Panc1 (cell line): ENCODE measurements at regions not wholly inside any gene's neighbourhood (a gene's known extent, or its start where the extent isn't known, plus 50 kb on each side); places are given as distances from the start of the nearest gene placed in this dataset.
"Not testable (repeated sequence)": the region's sequence is repeated elsewhere in the genome, so short reads cannot be mapped to it uniquely, and the experiment has no call there.

Source experiments
- CTCF ChIP-seq: fragments of 450-650 bp; IDR thresholded peaks from 2 replicates; pipeline ENCODE4 v1.5.1; 2017; ENCODE audit warnings: mild to moderate bottlenecking
- POLR2AphosphoS5 ChIP-seq: IDR thresholded peaks from 2 replicates; pipeline ENCODE4 v1.6.1; 2012; ENCODE audit warnings: mild to moderate bottlenecking, low read depth, low read length, moderate library complexity
- REST ChIP-seq, 2 experiments: IDR thresholded peaks; 2 replicates each; pipeline ENCODE4 v1.6.1; 2011 to 2012; ENCODE audit warnings: low read depth in 2 of 2, control low read depth in 1 of 2, low read length in 1 of 2, mild to moderate bottlenecking in 1 of 2, moderate library complexity in 1 of 2; ENCODE audit not compliant: insufficient read depth in 1 of 2
- SIN3A ChIP-seq: IDR thresholded peaks from 2 replicates; pipeline ENCODE4 v1.6.1; 2012; ENCODE audit warnings: low read depth, mild to moderate bottlenecking, low read length, moderate library complexity, borderline replicate concordance; ENCODE audit not compliant: insufficient read depth
- TCF7L2 ChIP-seq: IDR thresholded peaks from 2 replicates; pipeline ENCODE4 v1.6.1; 2011; ENCODE audit warnings: mild to moderate bottlenecking, low read depth, low read length, inconsistent platforms

GRCh38 chr10:52374207-52374606 lies 60.1 kb downstream of the DKK1 start:
- TF ChIP-seq CTCF; SIN3A; POLR2AphosphoS5; REST (IDR thresholded peaks at IDR 0.05; ENCODE audit: insufficient read depth in 1 of 2, low read depth in 2 of 2, low read length in 1 of 2); TCF7L2: not testable (repeated sequence)
